Retinal pigment epithelial cell (primary cell): ENCODE measurements at regions not wholly inside any gene's neighbourhood (a gene's known extent, or its start where the extent isn't known, plus 50 kb on each side); places are given as distances from the start of the nearest gene placed in this dataset.

Experiments
- DNase-seq: peaks from one replicate; pipeline ENCODE4 v3.0.0-alpha.2; 2010; ENCODE audit warnings: low read depth
- H3K4me3 ChIP-seq: 2 replicates; pipeline ENCODE4 v1.5.1; 2011; ENCODE audit warnings: mild to moderate bottlenecking, low read length, control low read depth, moderate library complexity
- TF ChIP-seq, protein P1 (sequence below): conservative IDR thresholded peaks from 2 replicates; pipeline ENCODE4 v1.5.1; 2011; ENCODE audit warnings: low read depth, low read length, control low read depth, inconsistent platforms

DNA sequence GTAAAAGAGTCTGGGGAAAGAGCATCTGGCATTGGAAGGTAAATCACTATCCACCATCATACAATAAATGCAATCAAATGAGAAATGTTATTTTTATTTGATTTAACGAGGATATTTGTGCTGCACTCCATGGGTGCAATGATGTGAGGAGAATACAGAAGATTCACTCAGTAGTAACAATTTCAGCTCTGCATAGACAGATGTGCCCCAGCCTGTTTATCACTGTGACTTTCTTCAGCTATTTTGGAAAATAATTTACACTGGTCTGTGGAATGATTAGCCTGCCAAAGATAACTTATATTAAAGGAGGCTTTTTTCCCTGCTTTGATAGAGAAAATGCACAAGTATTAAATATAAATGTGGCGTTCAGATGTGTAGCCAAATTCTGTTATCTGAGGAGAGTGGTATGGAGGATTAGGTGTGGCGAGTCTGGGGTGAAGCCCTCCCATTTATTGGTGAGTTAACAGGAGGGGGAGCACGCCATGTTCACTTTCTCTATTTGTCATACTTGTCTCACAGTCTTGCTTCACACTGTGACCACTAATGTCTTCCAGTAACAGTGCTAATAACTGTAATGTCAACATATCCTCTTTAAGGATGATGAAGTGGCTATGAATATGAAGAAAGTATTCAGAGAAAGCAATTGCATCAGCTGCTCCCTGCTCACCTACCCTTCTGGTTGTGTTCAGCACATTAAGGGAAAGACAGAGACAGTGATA is 645.6 kb downstream of the MMUT start:
- TF ChIP-seq, protein P1, sequence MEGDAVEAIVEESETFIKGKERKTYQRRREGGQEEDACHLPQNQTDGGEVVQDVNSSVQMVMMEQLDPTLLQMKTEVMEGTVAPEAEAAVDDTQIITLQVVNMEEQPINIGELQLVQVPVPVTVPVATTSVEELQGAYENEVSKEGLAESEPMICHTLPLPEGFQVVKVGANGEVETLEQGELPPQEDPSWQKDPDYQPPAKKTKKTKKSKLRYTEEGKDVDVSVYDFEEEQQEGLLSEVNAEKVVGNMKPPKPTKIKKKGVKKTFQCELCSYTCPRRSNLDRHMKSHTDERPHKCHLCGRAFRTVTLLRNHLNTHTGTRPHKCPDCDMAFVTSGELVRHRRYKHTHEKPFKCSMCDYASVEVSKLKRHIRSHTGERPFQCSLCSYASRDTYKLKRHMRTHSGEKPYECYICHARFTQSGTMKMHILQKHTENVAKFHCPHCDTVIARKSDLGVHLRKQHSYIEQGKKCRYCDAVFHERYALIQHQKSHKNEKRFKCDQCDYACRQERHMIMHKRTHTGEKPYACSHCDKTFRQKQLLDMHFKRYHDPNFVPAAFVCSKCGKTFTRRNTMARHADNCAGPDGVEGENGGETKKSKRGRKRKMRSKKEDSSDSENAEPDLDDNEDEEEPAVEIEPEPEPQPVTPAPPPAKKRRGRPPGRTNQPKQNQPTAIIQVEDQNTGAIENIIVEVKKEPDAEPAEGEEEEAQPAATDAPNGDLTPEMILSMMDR = no peak
- H3K4me3 ChIP-seq = no peak overlapping the region
- no peak for DNase-seq

DNA sequence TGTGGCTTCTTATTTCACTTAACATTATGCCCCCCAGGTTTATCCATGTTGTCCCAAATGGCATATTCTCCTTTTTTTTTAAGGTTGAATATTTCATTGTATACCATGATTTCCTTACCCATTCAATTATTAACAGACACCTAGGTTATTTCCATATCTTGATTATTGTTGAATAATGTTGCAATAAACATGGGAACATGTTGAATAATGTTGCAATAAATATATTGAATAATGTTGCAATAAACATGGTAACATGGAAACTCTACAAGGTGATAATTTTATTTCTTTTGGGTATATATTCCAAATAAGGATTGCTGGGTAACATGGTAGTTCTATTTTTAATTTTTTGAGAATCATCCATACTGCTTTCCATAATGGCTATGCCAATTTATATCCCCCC is 648.1 kb downstream of the MMUT start:
- no peak for DNase-seq
- TF ChIP-seq, protein P1 = no peak
- H3K4me3 ChIP-seq = no peak overlapping the region

DNA sequence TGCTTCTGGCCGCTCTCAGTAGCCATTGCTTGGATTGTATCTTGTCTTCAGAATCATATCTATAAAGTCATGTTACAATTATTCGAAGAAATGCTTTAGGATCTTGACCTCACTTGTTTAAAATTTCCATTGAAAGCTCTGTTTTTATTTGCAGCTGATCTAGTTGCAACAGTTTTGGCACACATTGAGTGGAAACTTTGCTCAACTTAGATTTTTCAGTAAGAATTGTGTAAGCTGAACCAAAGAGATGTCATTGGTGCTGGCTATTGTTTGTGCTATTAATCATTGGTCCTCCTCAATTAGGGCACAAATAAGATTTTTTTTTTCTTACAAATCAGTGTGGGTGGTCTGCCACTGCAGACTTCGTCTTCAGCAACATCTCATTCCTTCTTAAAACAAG is 649.2 kb downstream of the MMUT start:
- DNase-seq = no peak
- TF ChIP-seq, protein P1 = no peak
- no peak overlapping the region for H3K4me3 ChIP-seq

DNA sequence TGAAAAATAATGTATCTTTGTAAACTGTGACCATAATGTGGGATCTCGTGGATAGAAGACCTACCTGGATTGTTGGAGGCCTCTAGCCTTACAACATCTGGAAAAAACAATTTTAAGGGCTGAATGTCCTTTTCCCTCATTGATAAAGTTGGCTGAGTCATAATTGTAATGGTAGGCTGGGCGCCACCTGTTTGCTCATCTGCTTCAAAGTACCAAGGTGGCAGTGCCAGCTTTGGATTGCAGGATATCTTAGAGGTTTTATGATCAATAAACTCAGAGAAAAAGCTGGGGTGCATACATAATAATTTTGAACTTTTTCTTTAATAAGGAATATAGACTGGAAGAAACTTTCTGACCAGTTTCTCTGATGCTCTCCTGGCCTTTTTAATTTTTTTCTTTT is 653.4 kb downstream of the MMUT start:
- TF ChIP-seq, protein P1 = no peak
- no peak for DNase-seq

DNA sequence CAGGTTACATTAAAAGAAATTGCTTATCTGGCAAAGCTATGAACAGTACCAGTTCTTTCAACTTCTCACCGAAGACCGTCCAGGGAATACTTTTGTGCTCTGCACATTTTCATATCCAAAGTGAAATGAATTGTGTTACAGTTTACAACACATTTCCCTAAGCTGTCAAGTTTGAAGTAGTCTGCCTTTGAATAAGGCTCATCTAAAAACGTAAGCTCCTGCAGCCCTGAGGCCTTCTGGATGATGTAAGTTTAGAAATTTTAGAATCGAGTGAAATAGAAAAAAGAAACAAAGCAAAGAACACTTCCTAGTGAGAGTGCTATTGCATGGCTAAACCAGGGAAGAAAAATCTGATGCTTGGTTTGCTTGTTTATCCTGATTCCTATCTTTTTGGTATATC is 653.8 kb downstream of the MMUT start:
- TF ChIP-seq, protein P1 = no peak
- no peak for DNase-seq
- H3K4me3 ChIP-seq = no peak overlapping the region

More for the DNA sequence above, 653.4 kb downstream of the MMUT start:
- H3K4me3 ChIP-seq = no peak overlapping the region

DNA sequence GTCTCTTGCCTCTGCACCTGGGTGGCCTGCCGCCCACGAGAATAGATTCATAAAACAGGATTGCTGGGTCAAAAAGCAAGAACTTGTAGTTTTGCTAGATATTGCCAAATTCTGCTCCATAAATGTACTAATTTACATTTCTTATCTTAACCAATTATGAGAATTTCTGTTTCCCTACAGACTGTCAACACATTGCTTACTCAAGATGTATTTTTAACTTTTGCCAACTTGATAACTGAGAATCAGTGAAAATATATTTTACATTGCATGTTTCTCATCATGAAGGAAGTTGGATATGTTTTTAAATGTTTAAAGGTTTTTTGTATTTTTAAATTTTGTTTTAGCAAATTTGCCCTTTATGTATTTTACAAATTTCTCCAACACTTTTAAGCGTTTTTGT is 664.8 kb downstream of the MMUT start:
- no peak for DNase-seq
- no peak overlapping the region for H3K4me3 ChIP-seq
- TF ChIP-seq, protein P1 = no peak

DNA sequence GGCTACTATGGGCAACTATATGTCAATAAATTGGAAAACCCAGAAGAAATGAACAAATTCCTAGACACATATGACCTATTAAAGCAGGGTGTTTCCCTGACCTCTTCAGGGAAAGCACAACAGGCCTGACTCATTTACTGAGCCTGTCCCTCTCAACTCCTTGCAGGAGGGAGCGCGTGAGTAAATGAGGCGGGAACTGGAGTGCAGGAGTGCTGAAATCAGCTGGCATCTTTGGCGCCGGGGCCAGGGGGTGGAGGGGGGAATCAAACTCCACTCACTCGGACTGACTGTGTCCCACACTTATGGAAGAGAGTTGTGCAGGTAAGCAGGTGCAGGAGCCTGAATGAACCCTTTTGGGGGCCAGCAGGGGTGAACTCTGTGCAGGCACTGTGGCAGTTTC is 671.2 kb upstream of the PTCHD4 start:
- TF ChIP-seq, protein P1 = no peak

More for the DNA sequence above, 671.2 kb upstream of the PTCHD4 start:
- H3K4me3 ChIP-seq = no peak overlapping the region
- DNase-seq = no peak
